HG03520 (cell line): ENCODE measurements at regions not wholly inside any gene's neighbourhood (a gene's known extent, or its start where the extent isn't known, plus 50 kb on each side); places are given as distances from the start of the nearest gene placed in this dataset.
"Not testable (repeated sequence)": the region's sequence is repeated elsewhere in the genome, so short reads cannot be mapped to it uniquely, and the experiment has no call there.

Source experiments
- ATAC-seq: cut with Tn5 transposase; IDR thresholded peaks from one replicate; pipeline ENCODE4 v1.9.1; 2021; ENCODE audit warnings: mild to moderate bottlenecking, moderate library complexity; ENCODE audit not compliant: unreplicated experiment

DNA sequence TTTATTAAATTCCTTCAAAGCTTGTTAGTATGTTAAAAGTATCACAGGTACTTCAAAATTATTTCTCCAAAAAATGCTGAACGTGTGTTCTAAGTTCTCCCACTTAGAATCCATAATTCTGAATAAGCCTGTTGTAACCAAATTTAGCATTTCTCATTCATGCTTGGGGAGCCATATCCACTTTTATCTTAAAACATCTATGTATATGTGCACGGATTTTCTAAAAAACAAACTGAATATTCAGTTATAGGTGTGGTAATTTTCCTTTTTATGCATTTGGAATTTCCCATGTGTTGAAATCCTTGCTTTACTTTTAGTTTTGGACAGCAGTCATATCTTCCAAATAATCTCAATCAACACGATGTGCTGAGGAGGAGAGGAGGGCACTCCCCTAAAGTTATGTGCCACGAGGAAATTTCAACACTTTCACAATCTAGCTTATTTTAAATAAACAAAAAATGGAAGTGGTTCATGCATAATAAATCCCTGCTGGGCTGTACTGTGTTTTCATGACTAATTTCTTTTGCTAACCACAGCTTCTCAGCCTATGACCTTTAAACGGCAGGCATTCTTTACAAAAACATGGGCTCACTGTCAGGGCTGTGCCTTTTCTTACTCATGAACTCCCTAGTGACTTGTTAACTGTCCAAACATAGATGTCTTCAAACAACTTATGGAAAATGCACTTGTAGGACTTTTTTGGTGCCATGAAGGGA, 380.3 kb upstream of the SEMA3C start:
- no peak for ATAC-seq

DNA sequence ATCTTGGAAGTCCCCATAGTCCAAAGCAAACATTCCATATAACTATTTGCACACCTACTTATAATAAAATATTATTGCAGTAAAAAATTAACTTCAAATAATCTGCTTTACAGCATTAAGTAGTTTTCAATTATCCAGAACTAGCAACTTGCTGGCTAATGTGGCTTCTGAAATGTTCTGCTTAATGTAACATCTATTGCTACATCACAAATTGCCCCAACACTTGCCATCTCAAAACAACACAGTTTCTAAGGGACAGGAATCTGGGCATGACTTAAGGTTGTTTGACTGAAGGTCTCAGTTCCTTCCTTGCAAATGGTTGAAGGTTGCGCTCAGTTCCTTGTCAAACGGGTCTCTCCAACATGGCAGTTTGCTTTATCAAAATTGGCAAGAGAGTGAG, 378.5 kb upstream of the SEMA3C start:
- no peak for ATAC-seq

DNA sequence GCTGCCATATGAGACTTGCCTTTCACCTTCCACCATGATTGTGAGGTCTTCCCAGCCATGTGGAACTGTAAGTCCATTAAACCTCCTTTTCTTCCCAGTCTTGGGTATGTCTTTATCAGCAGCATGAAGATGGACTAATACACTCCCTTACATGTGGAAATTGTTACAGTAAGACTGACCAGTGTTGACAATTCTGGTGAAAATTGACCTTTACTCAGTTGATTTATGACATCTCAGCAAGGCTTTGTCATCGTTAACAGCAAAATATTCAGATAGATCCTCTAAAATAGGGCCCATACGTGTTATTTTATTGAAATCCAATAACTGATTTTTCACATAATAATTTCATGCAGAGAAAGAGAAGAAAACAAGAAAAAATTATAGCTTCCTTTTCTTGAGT, 377.9 kb upstream of the SEMA3C start:
- no peak for ATAC-seq

DNA sequence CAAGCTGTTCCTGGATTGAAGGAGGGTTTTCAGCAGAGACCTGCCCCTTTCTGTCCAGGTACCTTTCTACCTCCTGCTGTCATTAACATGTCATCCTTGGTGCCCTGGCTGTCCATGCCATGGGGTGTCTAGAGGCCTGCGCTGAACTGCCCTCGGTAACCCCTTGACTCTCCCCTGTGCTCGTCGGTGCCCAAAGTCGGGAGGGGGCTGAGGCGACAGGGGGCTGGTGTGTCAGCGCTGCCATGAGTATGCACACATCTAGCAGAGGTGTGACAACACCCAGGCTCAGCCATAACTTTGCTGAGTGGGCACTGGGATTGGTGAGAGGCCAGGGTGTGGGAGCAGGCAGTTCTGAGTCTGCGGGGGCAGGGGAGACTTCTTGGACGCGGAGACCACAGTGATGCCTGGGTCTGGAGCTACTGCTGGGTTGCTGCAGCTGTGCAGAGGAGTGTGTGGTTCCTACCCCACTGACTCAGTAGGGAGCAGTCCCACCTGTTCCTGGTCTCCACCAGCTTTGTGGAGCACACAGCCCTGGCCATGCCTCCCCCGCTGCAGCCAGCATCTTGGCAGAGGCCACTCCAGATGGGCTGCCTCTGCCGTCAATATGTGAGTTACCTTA, 376.2 kb upstream of the SEMA3C start:
- ATAC-seq = no peak

DNA sequence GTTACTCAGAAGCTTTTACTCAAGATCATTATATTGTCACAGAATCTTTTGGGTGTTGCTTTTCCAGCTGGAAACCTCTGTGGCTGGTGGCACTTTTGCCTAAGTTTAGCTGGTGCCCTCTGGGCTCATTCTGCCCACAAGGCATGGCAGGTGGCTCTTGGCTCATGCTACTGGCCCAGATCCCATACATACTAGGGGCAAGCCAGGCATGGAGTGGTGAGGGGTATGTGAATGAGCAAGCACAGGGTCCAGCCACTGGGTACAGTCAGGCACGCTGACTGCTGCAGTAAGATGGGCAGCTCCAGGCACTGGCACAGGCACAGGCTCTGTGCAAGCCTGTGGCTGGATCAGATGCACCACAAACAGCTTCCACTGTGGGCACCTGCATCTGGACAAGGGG, 375.0 kb upstream of the SEMA3C start:
- no peak for ATAC-seq

DNA sequence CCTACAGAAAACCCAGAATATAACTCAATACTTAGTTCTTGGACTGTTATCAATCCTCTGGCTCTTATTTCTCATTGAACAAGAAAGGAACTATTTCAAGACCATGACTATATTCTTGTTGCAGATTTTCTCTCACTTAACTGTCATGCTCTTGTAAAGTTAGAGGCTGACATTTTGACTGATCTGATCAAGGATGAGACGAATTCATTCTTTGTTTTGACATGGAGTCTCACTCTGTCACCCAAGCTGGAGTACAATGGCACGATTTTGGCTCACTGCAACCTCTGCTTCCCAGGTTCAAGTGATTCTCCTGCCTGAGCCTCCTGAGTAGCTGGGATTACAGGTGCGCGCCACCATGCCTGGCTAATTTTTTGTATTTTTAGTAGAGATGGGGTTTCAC, 367.9 kb upstream of the SEMA3C start:
- not testable (repeated sequence) for ATAC-seq

DNA sequence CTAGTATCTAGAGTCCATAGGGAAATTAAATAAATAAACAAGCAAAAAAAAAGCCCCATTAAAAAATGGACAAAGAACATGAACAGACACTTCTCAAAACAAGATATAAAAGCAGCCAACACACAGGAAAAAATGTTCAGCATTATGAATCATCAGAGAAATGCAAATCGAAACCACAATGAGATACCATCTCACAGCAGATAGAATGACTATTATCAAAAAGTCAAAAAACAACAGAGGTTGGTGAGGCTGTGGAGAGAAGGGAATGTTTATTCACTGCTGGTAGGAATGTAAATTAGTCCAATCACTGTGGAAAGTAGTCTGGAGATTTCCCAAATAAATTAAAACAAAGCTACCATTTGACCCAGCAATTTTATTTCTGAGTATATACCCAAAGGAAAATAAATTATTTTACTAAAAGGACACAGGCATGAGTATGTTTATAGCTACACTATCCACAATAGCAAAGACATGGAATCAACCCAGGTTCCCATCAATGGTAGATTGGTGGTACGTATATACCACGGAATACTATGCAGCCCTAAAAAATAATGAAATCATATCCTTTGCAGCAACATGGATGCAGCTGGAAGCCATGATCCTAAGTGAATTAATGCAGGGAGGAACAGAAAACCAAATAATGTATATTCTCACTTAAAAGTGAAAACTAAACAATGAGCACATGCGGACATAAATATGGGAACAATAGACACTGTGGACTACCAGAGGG, 366.5 kb upstream of the SEMA3C start:
- no peak for ATAC-seq

DNA sequence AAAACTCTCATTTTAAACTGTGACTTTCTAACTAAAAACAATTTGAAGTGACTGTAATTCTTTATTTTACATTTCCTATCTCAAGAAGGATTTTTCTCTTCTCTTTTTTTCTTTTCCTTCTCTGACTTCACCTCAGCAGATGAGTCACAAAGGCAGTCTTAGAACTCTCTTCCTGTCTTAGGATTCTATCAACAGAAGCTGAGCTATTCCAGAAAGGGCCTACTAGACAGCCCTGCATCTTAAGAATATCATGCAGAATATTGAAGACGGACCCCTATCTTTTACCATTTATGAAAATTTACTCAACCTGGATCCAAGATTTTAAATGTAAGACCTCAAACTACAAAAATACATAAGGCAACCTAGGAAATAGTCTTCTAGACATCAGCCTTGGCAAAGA, 365.7 kb upstream of the SEMA3C start:
- no peak for ATAC-seq

DNA sequence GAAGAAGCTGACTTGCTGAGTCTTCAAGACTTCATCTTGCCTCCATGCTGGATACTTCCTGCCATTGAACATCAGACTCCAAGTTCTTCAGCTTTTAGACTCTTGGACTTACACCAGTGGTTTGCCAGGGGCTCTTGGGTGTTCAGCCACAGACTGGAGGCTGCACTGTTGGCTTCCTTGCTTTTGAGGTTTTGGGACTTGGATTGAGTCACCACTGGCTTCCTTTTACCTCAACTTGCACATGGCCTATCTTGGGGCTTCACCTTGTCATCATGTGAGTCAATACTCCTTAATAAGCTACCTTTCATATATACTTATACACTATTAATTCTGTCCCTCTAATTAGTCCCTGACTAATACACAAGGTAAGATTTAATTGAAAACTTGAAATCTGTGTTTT, 361.7 kb upstream of the SEMA3C start:
- ATAC-seq = no peak

DNA sequence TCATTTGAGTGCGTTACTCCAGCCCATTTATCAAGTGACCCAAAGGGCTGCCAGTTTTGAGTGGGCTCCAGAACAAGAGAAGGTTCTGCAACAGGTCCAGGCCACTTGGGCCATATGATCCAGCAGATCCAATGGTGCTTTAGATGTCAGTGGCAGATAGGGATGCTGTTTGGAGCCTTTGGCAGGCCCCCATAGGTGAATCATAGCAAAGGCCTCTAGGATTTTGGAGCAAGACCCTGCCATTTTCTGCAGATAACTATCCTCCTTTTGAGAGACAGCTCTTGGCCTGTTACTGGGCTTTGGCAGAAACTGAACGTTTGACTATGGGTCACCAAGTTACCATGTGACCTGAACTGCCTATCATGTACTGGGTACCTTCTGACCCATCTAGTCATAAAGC, 358.8 kb upstream of the SEMA3C start:
- ATAC-seq = no peak

DNA sequence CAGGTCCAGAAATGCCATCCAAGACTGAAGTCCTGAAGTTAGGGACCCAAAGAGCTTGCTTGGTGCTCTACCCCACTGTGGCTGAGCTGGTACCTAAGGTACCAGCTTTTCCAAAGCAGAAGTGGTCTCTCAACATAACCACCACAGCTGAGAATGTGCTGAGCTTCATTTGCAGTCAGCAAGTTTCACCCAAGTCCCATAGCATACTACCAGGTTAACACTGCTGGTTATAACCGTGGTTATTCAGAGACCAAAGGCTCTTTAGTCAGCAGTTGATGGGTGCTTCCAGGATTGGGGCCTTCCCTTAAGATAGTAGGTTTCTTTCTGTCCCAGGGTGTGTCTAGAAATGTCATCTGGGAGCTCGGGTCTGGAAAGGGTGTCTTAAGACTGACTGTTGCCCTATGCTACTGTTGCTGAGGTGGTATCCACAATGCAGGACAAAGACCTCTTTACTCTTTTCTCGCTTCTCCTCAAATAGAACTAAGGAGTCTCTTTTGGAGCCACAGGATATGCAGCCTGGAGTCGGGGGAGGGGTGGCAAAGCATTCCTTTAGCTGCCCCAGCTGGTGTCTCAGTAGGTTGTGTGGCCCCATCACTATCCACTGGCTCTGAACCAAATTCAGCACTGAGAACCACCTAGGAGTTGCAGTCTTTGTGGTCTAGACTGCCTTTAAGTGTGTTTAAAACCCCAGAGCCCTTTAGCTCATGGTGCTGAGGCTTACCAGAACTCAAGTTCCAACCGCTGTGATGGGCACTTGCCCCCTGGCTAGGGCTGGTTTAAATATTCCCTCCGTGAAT, 354.9 kb upstream of the SEMA3C start:
- ATAC-seq = no peak

DNA sequence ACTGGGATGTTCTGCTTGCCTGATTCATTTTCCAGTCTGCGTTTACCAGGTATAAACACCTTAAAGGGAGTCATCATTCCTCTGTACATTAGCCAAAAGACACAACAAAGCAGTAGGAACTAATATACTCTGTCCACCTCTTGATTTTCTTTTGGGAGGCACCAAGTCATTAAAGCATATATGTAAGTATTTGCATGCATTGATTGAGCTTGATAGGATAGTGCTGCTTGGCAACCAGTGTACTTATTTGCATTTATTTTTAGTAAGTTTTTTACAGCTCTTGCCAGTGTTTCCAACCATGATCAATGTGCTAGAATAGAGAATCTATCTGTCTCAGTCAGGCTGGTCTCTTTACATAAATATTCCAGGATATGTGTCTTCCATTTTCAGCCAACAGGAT, 353.3 kb upstream of the SEMA3C start:
- ATAC-seq = no peak

DNA sequence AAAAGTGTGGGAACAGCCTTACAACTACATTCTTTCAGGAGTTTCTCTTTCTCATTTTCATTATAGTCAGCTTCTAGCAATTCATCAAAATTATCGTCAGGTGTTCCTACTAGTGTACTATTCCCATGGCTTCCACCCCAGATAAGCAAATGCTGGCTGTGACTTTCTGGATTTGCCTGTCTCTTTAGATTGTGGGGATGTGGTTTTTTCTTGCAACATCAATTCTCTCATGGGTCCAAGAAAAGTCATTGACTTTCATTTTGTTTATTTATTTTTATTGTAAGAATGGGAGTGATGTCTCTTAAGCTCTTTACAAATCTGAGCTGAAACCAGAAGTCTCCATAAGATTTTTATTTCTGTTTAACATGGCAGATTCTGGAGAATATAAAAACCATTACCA, 349.7 kb upstream of the SEMA3C start:
- no peak for ATAC-seq

DNA sequence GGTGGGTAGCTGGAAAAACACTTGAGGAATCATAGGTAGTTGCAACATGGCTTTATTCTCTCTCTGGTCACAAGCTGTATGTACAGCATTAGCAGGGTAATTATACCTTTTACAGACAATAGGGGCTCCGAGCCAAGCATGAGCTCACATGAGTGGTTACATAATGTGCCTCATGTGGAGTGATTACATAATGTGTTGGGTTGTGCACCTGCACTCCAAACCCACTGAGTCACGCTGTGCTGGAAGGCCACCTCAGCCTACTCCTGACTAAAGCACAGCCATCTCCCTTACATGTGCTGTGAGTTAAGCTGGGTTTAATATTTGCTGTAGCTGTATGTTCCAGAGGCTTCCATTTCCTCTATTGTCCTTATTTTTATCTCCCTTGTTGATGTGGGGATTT, 348.7 kb upstream of the SEMA3C start:
- ATAC-seq = no peak

DNA sequence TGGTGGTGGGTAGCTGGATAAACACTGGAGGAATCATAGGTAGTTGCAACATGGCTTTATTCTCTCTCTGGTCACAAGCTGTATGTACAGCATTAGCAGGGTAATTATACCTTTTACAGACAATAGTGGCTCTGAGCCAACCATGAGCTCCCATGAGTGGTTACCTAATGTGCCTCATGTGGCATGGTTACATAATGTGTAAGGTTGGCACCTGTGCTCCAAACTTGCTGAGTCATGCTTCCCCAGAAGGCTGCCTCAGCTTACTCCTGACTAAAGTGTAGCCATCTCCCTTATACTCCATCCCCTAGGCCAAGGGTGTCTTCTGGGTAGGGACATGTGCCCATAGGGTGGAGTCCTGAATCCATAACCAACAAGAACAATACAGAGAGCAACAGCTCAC, 345.3 kb upstream of the SEMA3C start:
- no peak for ATAC-seq

DNA sequence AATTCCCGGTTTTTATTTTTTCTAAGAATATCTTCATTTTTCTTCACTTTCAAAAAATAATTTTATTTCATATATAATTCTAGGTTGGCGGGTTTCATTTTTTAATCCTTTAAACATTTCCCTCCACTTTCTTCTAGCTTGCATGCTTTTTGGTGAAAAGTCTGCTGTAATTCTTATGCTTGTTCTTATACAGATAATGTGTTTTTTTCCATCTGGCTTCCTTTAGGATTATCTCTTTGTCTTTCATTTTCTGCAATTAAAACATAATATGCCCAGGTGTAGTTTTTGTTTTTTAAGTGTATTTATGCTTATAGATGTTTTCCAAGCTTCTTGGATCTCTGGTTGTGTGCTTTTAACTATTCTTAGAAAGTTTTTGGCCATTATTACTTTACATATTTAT, 341.3 kb upstream of the SEMA3C start:
- no peak for ATAC-seq

DNA sequence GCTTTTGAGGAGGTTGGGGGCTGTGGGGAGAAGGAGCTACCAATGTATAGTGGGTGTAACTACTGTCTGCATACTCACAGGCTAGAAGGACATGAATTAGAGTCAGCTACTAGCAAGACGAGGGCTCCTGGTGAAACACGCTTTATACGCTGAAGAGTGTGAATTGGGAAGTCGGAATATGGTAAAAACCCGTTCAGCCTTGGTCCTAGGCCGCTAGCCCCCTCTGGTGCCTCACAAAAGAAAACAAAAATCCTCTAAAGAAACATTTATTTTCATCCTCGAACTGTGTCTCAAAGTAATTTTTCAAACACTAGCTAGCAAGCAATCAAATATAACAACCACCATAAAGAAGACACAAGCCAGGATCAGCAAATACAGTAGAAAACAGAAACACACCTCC, 338.1 kb upstream of the SEMA3C start:
- ATAC-seq = no peak

DNA sequence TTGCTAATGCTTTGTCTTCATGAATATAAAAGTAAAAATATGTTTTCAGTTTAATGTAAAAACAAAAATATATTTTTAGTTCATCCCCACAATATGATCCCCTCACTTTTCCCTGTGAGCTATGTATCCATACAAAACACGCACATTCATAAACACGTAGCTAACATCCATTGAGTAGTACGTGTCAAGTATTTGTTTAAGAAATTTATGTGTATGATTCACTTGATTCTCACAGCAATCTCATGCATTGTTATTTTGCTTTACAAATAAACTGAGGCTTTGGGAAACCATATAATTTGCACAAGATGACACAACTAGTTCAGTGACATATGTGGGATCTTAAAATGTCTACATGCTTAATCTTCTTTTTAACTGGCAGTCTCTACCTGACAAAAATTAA, 329.6 kb upstream of the SEMA3C start:
- no peak for ATAC-seq

DNA sequence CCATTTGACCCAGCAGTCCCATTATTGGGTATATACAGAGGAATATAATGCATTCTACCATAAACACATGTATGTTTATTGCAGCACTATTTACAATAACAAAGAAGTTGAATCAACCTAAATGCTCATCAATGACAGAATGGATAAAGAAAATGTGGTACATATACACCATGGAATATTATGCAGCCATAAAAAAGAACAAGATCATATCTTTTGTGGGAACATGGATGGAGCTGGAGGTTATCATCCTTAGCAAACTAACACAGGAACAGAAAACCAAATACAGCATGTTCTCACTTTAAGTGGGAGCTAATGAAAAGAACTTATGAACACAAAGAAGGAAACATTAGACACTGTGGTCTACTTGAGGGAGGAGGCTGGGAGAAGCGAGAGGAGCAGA, 328.5 kb upstream of the SEMA3C start:
- ATAC-seq = not testable (repeated sequence)

DNA sequence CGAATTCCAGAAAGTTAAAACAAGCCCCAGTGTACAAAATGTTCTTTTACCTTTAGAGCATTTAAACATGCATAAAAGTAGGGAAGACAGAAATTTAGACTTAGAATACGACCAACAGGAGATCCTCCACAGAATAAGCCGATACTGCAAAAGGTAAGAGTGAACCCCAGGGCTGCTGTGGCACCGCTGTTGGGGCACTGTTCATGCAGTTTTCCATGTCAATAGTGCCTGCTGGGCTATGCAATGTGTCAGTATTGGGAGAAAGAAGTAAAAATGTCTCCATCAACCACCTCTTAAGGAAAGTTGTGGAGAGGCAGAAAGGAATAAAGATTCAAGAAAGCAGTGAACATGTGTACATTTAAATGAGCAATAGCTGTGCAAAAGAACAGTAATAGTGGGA, 326.5 kb upstream of the SEMA3C start:
- ATAC-seq = no peak

DNA sequence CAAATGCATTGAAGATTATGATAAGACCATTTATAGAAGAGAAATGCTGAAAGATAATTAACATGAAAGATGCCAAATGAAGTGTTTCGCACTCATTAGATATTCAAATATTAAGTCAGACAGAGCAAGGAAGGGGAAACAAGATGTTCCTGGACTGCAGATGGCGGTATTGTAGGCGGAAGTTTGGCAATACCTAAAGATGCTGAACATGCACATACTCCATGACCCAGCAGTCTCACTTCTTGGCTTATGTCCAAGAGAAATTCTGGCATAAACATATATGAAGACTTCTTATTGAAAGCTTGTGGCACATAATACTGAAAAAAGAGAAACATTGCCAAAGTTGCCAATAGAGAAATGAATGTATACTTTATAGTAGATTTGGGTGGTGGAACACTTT, 325.4 kb upstream of the SEMA3C start:
- no peak for ATAC-seq

DNA sequence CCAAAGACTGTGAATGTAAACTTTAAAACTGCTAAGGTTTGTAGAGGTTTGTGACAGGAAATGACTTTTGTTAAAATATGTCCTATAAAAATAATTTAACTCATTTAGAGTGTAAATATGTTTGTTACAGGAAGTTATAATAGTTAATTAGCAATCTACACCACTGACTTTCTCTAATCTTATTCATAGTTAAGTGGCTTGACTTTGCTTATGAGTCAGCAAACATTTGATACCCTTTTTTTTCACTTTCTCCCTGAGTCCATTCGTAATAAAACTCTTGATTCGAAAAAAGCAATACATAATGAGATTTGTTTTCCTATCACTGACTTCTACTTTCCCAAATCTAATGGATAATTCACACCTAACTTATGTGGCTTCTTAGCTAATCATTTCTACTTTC, 317.7 kb upstream of the SEMA3C start:
- ATAC-seq = no peak
